NCI-H1417 (cell line): ENCODE measurements at regions not wholly inside any gene's neighbourhood (a gene's known extent, or its start where the extent isn't known, plus 50 kb on each side); places are given as distances from the start of the nearest gene placed in this dataset.
"Not testable (repeated sequence)": the region's sequence is repeated elsewhere in the genome, so short reads cannot be mapped to it uniquely, and the experiment has no call there.

Source experiments
- DNase-seq, 3 experiments: peaks; one replicate each; lab custom pipeline; 2025; lab: John Stamatoyannopoulos, UW

GRCh38 chr2:32874931-32875330 is 71.8 kb upstream of the LTBP1 start:
- no peak for DNase-seq

GRCh38 chr2:32877587-32878510 is 68.9 kb upstream of the LTBP1 start:
- DNase-seq: no peak

GRCh38 chr2:32879943-32880342 is 66.8 kb upstream of the LTBP1 start:
- DNase-seq: not testable (repeated sequence)

DNA sequence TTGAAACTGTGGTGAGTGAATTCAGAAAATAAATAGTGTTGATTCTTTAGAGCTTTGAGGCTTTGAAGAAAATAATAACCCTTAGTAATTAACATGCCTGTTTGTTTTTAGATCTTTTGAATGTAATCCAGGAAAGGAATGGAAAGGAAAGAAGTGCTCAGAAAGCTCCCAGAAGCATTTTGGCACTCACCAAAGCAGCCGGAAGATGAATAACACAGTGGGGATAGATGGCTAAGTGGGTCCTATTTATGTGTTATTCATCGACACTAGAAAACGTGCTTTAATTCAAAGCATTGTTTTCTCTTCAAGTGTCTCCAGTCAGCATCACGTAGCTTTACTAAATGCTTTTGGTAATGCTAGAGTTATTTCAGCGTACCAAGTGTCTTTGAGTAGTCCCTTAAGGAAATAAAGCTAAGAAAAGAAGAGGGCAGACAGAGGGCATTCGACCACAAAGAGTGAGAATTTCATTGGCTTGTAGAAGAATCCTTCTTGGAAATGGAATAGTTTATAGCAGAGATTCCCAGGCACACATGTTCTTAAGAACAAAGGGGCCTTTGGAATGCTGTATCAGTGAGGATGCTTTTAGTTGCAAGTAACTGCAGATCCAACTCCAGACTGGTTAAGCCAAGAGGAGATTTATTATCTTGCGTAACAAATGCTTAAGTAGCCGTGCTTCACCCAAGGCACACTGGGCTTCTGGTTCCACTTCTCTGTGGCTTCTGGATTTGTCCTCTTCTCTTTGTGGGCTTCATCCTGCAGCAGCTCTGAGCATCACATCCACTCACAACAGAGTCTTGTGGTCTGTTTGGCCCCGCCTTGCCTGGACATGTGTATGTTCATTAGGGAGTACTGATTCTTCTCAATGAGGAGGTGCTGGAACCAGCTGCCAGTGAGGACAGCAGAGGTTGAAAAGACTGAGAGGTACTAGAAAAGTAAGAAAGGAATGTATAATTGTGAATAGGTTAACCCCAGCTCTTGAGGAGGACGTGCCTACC is 63.6 kb upstream of the LTBP1 start:
- DNase-seq: peak in 1 of 3 experiments; percentile 75

- no peak for DNase-seq
Measured at GRCh38 chr2:32884346-32884745, 62.4 kb upstream of the LTBP1 start.

GRCh38 chr2:32886397-32887055 is 60.2 kb upstream of the LTBP1 start:
- not testable (repeated sequence) for DNase-seq

DNA sequence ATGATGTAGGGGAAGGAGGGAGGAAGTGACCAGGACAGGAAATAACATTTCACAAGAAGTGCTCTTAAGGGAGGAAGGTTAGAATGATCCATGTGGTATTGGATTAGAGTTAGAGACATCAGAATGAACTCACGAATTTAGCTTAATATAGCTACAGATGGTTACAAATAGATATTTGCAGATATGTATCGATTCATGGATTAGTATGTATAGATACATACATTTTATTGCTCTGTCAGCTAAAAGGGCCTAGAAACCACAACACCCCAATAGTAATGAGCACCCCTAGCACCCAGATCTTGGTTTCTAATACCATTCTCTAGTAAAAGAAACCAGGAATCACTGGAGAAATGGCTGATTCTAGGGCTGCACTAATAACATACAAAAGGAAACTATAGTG is 59.6 kb upstream of the LTBP1 start:
- DNase-seq: no peak

- DNase-seq: no peak
Measured at GRCh38 chr2:32894119-32894728, 52.5 kb upstream of the LTBP1 start.

GRCh38 chr2:32895424-32895823 is 51.3 kb upstream of the LTBP1 start:
- no peak for DNase-seq
